SK-N-SH treated with all-trans-retinoic acid at 6 μM for 48 hours (cell line): ENCODE measurements at regions not wholly inside any gene's neighbourhood (a gene's known extent, or its start where the extent isn't known, plus 50 kb on each side); places are given as distances from the start of the nearest gene placed in this dataset.

Source experiments
- ISL1 ChIP-seq: fragments of 250-450 bp; sonication (Bioruptor Pico); IDR thresholded peaks from 2 replicates; pipeline ENCODE4 v2.1.2; 2022; ENCODE audit warnings: mild to moderate bottlenecking, moderate library complexity
- POU6F1 ChIP-seq: fragments of 250-450 bp; sonication (Bioruptor Pico); IDR thresholded peaks from 2 replicates; pipeline ENCODE4 v1.8.0; 2021; ENCODE audit warnings: low read depth, mild to moderate bottlenecking, moderate library complexity, borderline replicate concordance
- PPARA ChIP-seq: fragments of 250-450 bp; sonication (Bioruptor Pico); IDR thresholded peaks from 2 replicates; pipeline ENCODE4 v1.5.0; 2020; ENCODE audit warnings: mild to moderate bottlenecking, borderline replicate concordance
- TCF4 ChIP-seq: fragments of 250-450 bp; sonication (Bioruptor Pico); IDR thresholded peaks from 2 replicates; pipeline ENCODE4 v1.8.0; 2021; ENCODE audit warnings: mild to moderate bottlenecking, moderate library complexity, borderline replicate concordance
- ZFP3 ChIP-seq: fragments of 250-450 bp; sonication (Bioruptor Pico); IDR thresholded peaks from 2 replicates; pipeline ENCODE4 v1.5.0; 2020; ENCODE audit warnings: mild to moderate bottlenecking, moderate library complexity

- TF ChIP-seq ISL1 (CRISPR knock-in tag): no peak
- no peak for TF ChIP-seq ZFP3
- no peak for TF ChIP-seq POU6F1 (CRISPR knock-in tag)
- TF ChIP-seq TCF4 (CRISPR knock-in tag): peak; percentile 74; the same call in 1 of the 2 replicates
- TF ChIP-seq PPARA: no peak
These were observed 1034.6 kb upstream of the C9orf72 start for GRCh38 chr9:28607843-28608242.
